ENCODE measurements at regions not wholly inside any gene's neighbourhood (a gene's known extent, or its start where the extent isn't known, plus 50 kb on each side); places are given as distances from the start of the nearest gene placed in this dataset.

DNA sequence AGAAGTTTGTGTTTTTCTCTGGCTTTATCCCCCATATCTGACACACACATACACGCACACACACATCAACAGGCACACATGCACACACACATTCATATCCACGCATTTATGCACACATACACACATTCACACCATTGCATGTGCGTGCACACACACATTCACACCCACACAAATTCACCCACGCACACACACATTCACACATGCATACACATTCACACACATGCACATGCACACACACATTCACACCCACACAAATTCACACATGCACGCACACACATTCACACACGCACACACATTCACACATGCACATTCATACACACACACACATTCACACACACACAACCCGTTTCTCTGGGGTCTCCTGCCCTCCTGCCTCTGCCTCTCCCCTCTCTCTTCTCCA is 264.2 kb downstream of the BCL11B start:
- TF ChIP-seq, protein P1, sequence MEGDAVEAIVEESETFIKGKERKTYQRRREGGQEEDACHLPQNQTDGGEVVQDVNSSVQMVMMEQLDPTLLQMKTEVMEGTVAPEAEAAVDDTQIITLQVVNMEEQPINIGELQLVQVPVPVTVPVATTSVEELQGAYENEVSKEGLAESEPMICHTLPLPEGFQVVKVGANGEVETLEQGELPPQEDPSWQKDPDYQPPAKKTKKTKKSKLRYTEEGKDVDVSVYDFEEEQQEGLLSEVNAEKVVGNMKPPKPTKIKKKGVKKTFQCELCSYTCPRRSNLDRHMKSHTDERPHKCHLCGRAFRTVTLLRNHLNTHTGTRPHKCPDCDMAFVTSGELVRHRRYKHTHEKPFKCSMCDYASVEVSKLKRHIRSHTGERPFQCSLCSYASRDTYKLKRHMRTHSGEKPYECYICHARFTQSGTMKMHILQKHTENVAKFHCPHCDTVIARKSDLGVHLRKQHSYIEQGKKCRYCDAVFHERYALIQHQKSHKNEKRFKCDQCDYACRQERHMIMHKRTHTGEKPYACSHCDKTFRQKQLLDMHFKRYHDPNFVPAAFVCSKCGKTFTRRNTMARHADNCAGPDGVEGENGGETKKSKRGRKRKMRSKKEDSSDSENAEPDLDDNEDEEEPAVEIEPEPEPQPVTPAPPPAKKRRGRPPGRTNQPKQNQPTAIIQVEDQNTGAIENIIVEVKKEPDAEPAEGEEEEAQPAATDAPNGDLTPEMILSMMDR (IDR thresholded peaks at IDR 0.05), result no peak
- no peak overlapping the region for H3K9ac ChIP-seq
- no peaks in the 10 kb centered on the region for H3K4me1 ChIP-seq
- H3K4me3 ChIP-seq (ENCODE audit: low read depth, low read length), result no peak overlapping the region
- no peaks in the 10 kb centered on the region for H3K9me3 ChIP-seq (ENCODE audit: control insufficient read depth, low read length)
- H3K79me2 ChIP-seq, result no peaks in the 10 kb centered on the region
- no peak overlapping the region for H2AFZ ChIP-seq
- H3K36me3 ChIP-seq (ENCODE audit: control insufficient read depth, insufficient read depth, low read length), result no peaks in the 10 kb centered on the region
- no peak overlapping the region for H3K4me2 ChIP-seq (ENCODE audit: low read length)
- no peak overlapping the region for H3K27ac ChIP-seq
- H3K27me3 ChIP-seq (ENCODE audit: control insufficient read depth, insufficient read depth, low read length), result no peaks in the 10 kb centered on the region

DNA sequence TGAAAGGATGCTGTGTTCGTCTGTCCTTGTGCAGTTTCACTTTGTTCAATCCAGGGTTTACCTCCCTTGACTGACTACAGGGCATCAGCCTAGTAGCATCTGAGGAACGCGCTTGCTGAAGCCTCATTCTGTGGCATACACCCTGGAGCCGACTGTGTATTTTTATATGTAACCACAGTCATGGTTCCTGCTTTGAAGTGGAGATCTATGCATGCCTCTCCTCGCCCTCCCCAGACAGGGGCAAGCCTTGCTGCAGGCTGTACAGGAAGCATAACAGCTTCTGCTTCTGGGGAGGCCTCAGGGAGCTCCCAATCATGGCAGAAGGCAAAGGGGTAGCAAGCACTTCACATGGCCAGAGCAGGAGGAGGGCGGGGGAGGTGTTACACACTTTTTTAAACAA is 262.1 kb downstream of the BCL11B start:
- Histone ChIP-seq H3K9me3 (ENCODE audit: control insufficient read depth, low read length) (no peaks in the 10 kb centered on the region), H3K79me2 (no peaks in the 10 kb centered on the region), H3K4me3 (ENCODE audit: low read depth, low read length) (no peak overlapping the region), H3K4me1 (no peaks in the 10 kb centered on the region), H3K9ac (no peak overlapping the region), H3K27me3 (ENCODE audit: control insufficient read depth, insufficient read depth, low read length) (no peaks in the 10 kb centered on the region), H3K27ac (no peak overlapping the region), H3K36me3 (ENCODE audit: control insufficient read depth, insufficient read depth, low read length) (no peaks in the 10 kb centered on the region), H3K4me2 (ENCODE audit: low read length) (no peak overlapping the region), H2AFZ (no peak overlapping the region)
- TF ChIP-seq, protein P1 (IDR thresholded peaks at IDR 0.05), result no peak

DNA sequence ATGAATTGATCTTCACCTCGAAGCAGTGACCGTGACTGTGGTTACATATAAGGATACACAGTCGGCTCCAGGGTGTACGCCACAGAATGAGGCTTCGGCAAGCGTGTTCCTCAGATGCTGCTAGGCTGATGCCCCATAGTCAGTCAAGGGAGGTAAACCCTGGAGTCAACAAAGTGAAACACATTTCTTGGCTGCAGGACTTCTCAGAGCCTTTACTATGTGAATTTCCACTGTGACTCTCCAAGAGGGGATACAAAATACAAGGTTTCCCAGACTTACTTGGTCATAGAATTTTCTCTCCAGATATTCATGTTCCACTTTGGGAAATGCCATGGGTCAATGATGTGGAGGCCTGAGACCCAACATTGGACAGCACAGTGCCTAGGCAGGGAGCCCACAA is 260.6 kb downstream of the BCL11B start:
- Histone ChIP-seq H3K4me3 (ENCODE audit: low read depth, low read length) (no peak overlapping the region), H2AFZ (no peak overlapping the region), H3K27ac (no peak overlapping the region), H3K79me2 (no peaks in the 10 kb centered on the region), H3K27me3 (ENCODE audit: control insufficient read depth, insufficient read depth, low read length) (no peaks in the 10 kb centered on the region), H3K4me1 (no peaks in the 10 kb centered on the region), H3K9ac (no peak overlapping the region), H3K9me3 (ENCODE audit: control insufficient read depth, low read length) (no peaks in the 10 kb centered on the region), H3K4me2 (ENCODE audit: low read length) (no peak overlapping the region), H3K36me3 (ENCODE audit: control insufficient read depth, insufficient read depth, low read length) (no peaks in the 10 kb centered on the region)
- TF ChIP-seq, protein P1 (IDR thresholded peaks at IDR 0.05), result no peak

DNA sequence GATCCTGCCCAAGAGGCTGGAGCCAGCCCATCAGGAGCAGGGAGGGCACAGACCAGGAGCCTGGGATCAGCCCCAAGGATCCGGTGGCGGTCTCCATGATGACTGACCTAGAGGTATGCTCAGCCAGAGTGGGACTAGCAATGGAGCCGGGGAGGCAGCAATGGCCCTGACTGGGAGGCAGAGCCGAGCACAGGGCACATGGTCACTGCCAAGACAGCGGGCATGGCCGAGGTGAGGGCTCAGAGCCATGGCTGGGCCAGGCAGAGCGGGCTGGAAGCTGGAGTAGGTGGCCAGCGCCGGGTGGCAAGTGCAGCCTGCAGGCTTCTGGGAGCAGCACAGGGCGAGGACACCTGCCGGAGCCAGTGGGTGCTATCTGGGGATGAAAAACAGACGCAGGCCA is 259.3 kb downstream of the BCL11B start:
- TF ChIP-seq, protein P1 (IDR thresholded peaks at IDR 0.05), result no peak
- no peak overlapping the region for H3K4me2 ChIP-seq (ENCODE audit: low read length)
- no peaks in the 10 kb centered on the region for H3K9me3 ChIP-seq (ENCODE audit: control insufficient read depth, low read length)
- H3K27me3 ChIP-seq (ENCODE audit: control insufficient read depth, insufficient read depth, low read length), result no peaks in the 10 kb centered on the region
- no peaks in the 10 kb centered on the region for H3K79me2 ChIP-seq
- no peak overlapping the region for H3K27ac ChIP-seq
- H2AFZ ChIP-seq, result no peak overlapping the region
- no peak overlapping the region for H3K9ac ChIP-seq
- no peaks in the 10 kb centered on the region for H3K36me3 ChIP-seq (ENCODE audit: control insufficient read depth, insufficient read depth, low read length)
- no peaks in the 10 kb centered on the region for H3K4me1 ChIP-seq
- H3K4me3 ChIP-seq (ENCODE audit: low read depth, low read length), result no peak overlapping the region

DNA sequence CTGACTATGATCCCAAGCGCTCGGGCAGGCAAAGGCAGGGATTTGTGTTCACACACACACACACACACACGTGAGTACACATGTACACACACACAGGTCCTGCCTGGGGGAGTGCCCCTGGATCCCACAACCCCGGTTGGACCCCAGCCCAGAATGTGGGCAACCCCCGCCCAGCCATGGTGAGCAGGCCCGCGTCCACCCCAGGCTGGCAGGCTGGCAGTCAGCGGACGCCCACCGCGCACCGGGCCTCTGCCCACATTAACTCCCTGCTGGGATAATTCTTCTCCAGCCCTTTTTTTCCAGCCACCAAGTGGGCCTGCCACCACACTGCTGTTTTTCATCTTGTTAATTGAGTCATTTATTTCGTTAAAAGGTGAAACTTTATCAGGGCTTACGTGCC is 256.2 kb downstream of the BCL11B start:
- Histone ChIP-seq H3K4me3 (ENCODE audit: low read depth, low read length) (no peak overlapping the region), H3K4me2 (ENCODE audit: low read length) (no peak overlapping the region), H2AFZ (no peak overlapping the region), H3K27ac (no peak overlapping the region), H3K79me2 (no peaks in the 10 kb centered on the region), H3K36me3 (ENCODE audit: control insufficient read depth, insufficient read depth, low read length) (no peaks in the 10 kb centered on the region), H3K9ac (no peak overlapping the region), H3K27me3 (ENCODE audit: control insufficient read depth, insufficient read depth, low read length) (no peaks in the 10 kb centered on the region), H3K4me1 (no peaks in the 10 kb centered on the region), H3K9me3 (ENCODE audit: control insufficient read depth, low read length) (no peaks in the 10 kb centered on the region)
- TF ChIP-seq, protein P1 (IDR thresholded peaks at IDR 0.05), result no peak
